SK-N-SH (cell line): ENCODE measurements at regions not wholly inside any gene's neighbourhood (a gene's known extent, or its start where the extent isn't known, plus 50 kb on each side); places are given as distances from the start of the nearest gene placed in this dataset.

Experiments
- CTCF ChIA-PET: fragments of 300-600, 350-600 bp; formaldehyde crosslinking; extraction: SDS; loops from one replicate; lab custom pipeline; 2021; lab: Yijun Ruan, JAX
- POLR2A ChIA-PET: fragments of 350-600 bp; sonication (Branson Sonifier 250); formaldehyde crosslinking; extraction: SDS; loops from one replicate; lab custom pipeline; 2020; ENCODE audit warnings: antibody characterized with exemption, inconsistent platforms; lab: Yijun Ruan, JAX
- DNase-seq: peaks from one replicate; pipeline ENCODE4 v3.0.0; 2012
- H2AFZ ChIP-seq: fragments of 200-600 bp; sonication (generic); 2 replicates; pipeline ENCODE4 v1.8.1; 2016; ENCODE audit warnings: antibody characterized with exemption, mild to moderate bottlenecking, low read depth
- H3F3A ChIP-seq: fragments of 200-600 bp; sonication (generic); replicated peaks from 2 replicates; pipeline ENCODE3; 2016; ENCODE audit warnings: antibody characterized with exemption, mild to moderate bottlenecking; ENCODE audit not compliant: insufficient read depth
- H3K27ac ChIP-seq, 2 experiments: fragments of 200-500 bp in 1 of 2; fragments of 200-600 bp in 1 of 2; sonication (Bioruptor generic) in 1 of 2; sonication (generic), shearing (Covaris generic) in 1 of 2; 2 replicates each; pipeline versions ENCODE4 v1.5.1 to v1.6.1; 2014 to 2016; ENCODE audit warnings: low read depth in 2 of 2, inconsistent platforms in 1 of 2, low read length in 1 of 2, mild to moderate bottlenecking in 1 of 2, mixed read lengths in 1 of 2
- H3K27me3 ChIP-seq: fragments of 200-600 bp; sonication (generic), shearing (Covaris generic); 2 replicates; pipeline ENCODE4 v1.6.1; 2016; ENCODE audit warnings: mixed run types; ENCODE audit not compliant: insufficient read depth
- H3K36me3 ChIP-seq, 2 experiments: fragments of 200-500 bp in 1 of 2; fragments of 200-600 bp in 1 of 2; sonication (Bioruptor generic) in 1 of 2; sonication (generic) in 1 of 2; replicated peaks in 1 of 2; 2 replicates each; pipeline versions ENCODE3 to v1.5.1; 2014 to 2016; ENCODE audit warnings: low read length in 1 of 2, mild to moderate bottlenecking in 1 of 2; ENCODE audit not compliant: insufficient read depth in 2 of 2, control insufficient read depth in 1 of 2
- H3K4me1 ChIP-seq, 2 experiments: fragments of 200-500 bp in 1 of 2; fragments of 200-600 bp in 1 of 2; sonication (Bioruptor generic) in 1 of 2; sonication (generic), shearing (Covaris generic) in 1 of 2; 2 replicates each; pipeline versions ENCODE4 v1.5.1 to v1.6.1; 2014 to 2016; ENCODE audit warnings: low read depth in 1 of 2, low read length in 1 of 2, mixed run types in 1 of 2; ENCODE audit not compliant: insufficient read depth in 2 of 2, control insufficient read depth in 1 of 2
- H3K4me2 ChIP-seq: fragments of 200-600 bp; sonication (generic), shearing (Covaris generic); 2 replicates; pipeline ENCODE4 v1.6.1; 2017; ENCODE audit warnings: mixed run types
- H3K4me3 ChIP-seq, 2 experiments: fragments of 200-500 bp in 1 of 2; fragments of 200-600 bp in 1 of 2; sonication (Bioruptor generic) in 1 of 2; sonication (generic), shearing (Covaris generic) in 1 of 2; 2 replicates each; pipeline versions ENCODE4 v1.5.1 to v1.8.1; 2014 to 2016; ENCODE audit warnings: low read depth in 2 of 2, inconsistent platforms in 1 of 2, low read length in 1 of 2, mild to moderate bottlenecking in 1 of 2, mixed read lengths in 1 of 2, moderate library complexity in 1 of 2
- H3K79me2 ChIP-seq: fragments of 200-600 bp; sonication (generic); 2 replicates; pipeline ENCODE4 v1.8.1; 2017; ENCODE audit warnings: mild to moderate bottlenecking; ENCODE audit not compliant: insufficient read depth
- H3K9ac ChIP-seq: fragments of 200-600 bp; sonication (generic); 2 replicates; pipeline ENCODE4 v1.6.1; 2017; ENCODE audit warnings: mixed run types
- H3K9me2 ChIP-seq: fragments of 200-600 bp; sonication (generic); 2 replicates; pipeline ENCODE4 v1.6.1; 2017; ENCODE audit warnings: mixed run types
- H3K9me3 ChIP-seq: fragments of 200-600 bp; sonication (generic); 2 replicates; pipeline ENCODE4 v1.6.1; 2017; ENCODE audit warnings: mixed run types, mild to moderate bottlenecking, moderate library complexity
- H4K20me1 ChIP-seq: fragments of 200-600 bp; sonication (generic); 2 replicates; pipeline ENCODE4 v1.6.1; 2017; ENCODE audit warnings: mild to moderate bottlenecking, mixed run types; ENCODE audit not compliant: insufficient read depth
- CHD2 ChIP-seq: fragments of 150-350 bp; IDR thresholded peaks from 2 replicates; pipeline ENCODE4 v1.6.1; 2018; ENCODE audit warnings: low read length; ENCODE audit not compliant: partially characterized antibody
- ELF1 ChIP-seq: IDR thresholded peaks from 2 replicates; pipeline ENCODE4 v1.4.0; 2012
- EP300 ChIP-seq, 2 experiments: IDR thresholded peaks; 2 replicates each; pipeline versions ENCODE4 v1.4.0 to v1.6.1; 2012; ENCODE audit warnings: borderline replicate concordance in 1 of 2, low read depth in 1 of 2, low read length in 1 of 2
- EZH2phosphoT487 ChIP-seq: fragments of 200-600 bp; sonication (generic); IDR thresholded peaks from 2 replicates; pipeline ENCODE4 v1.6.1; 2017; ENCODE audit warnings: low read depth, mixed run types, mild to moderate bottlenecking, antibody characterized with exemption, moderate library complexity, borderline replicate concordance
- FOXM1 ChIP-seq: IDR thresholded peaks from 2 replicates; pipeline ENCODE4 v1.4.0; 2012; ENCODE audit warnings: low read depth, mild to moderate bottlenecking
- GATA2 ChIP-seq: sonication (generic); formaldehyde crosslinking; IDR thresholded peaks from 2 replicates; pipeline ENCODE4 v1.5.0; 2020; ENCODE audit warnings: mild to moderate bottlenecking, missing genetic modification reagents
- RAD21 ChIP-seq: IDR thresholded peaks from 2 replicates; pipeline ENCODE4 v1.6.1; 2012; ENCODE audit warnings: mild to moderate bottlenecking, low read length
- RFX5 ChIP-seq: IDR thresholded peaks from 2 replicates; pipeline ENCODE4 v1.6.1; 2012; ENCODE audit warnings: mild to moderate bottlenecking, improper control_type of control experiment, low read length
- SMC3 ChIP-seq: IDR thresholded peaks from 2 replicates; pipeline ENCODE4 v1.6.1; 2012; ENCODE audit warnings: low read depth, low read length, improper control_type of control experiment
- TAF1 ChIP-seq: IDR thresholded peaks from 2 replicates; pipeline ENCODE4 v1.6.1; 2012; ENCODE audit warnings: low read depth, mild to moderate bottlenecking, low read length, moderate library complexity, borderline replicate concordance
- TCF12 ChIP-seq: IDR thresholded peaks from 2 replicates; pipeline ENCODE4 v1.4.0; 2012
- USF1 ChIP-seq: IDR thresholded peaks from 2 replicates; pipeline ENCODE4 v1.4.0; 2012; ENCODE audit warnings: low read depth, borderline replicate concordance
- ZBTB33 ChIP-seq: IDR thresholded peaks from 2 replicates; pipeline ENCODE4 v1.4.0; 2012; ENCODE audit warnings: low read depth, borderline replicate concordance
- WGBS: methylation state at CpG from one replicate; pipeline ENCODE4 v1.1.6; 2017; ENCODE audit warnings: low lambda C conversion rate; 5-methylcytosine and 5-hydroxymethylcytosine counted together
- TF ChIP-seq, protein P1 (sequence below): IDR thresholded peaks from 2 replicates; pipeline ENCODE4 v1.4.0; 2012; ENCODE audit warnings: low read depth

GRCh38 chr1:106678279-106679050 is 378.0 kb upstream of the PRMT6 start:
- no peaks in the 10 kb centered on the region for H3K27me3 ChIP-seq
- no peaks in the 10 kb centered on the region for H3F3A ChIP-seq
- no peak for TF ChIP-seq ZBTB33
- no peak overlapping the region for H2AFZ ChIP-seq
- no peak overlapping the region for H3K4me3 ChIP-seq
- CTCF ChIA-PET, result no interaction called here
- POLR2A ChIA-PET, result no interaction called here
- H3K9me3 ChIP-seq, result no peaks in the 10 kb centered on the region
- H3K9me2 ChIP-seq, result no peaks in the 10 kb centered on the region
- H3K36me3 ChIP-seq, result no peaks in the 10 kb centered on the region
- no peak overlapping the region for H3K9ac ChIP-seq
- H3K79me2 ChIP-seq, result no peaks in the 10 kb centered on the region
- 60% methylated on average over 3 of the region's 3 CpGs for WGBS
- no peaks in the 10 kb centered on the region; a peak in 1 of 4 replicates for H3K4me1 ChIP-seq
- no peaks in the 10 kb centered on the region for H4K20me1 ChIP-seq
- DNase-seq, result no peak
- no peak overlapping the region for H3K4me2 ChIP-seq
- no peak overlapping the region for H3K27ac ChIP-seq

DNA sequence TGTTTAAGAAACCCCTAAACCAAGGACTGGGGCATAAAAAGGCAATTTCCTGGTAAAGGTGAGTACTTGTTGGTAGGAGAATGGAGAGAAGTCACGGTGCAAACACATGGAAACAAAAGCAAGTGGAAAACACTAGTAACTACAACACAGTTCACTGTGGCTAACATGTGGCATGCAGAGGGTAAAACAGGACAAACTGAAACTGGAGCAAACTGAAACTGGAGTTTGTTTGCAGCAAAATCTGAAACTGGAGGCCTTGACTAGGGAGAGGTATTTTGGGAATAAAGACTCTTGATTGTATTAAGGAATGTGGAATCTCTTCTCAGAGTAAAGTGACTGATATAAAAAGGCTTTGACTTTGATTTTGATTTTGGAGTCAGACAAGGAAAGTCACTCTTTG is 376.3 kb upstream of the PRMT6 start:
- no peaks in the 10 kb centered on the region for H3K9me2 ChIP-seq
- no peaks in the 10 kb centered on the region; a peak in 1 of 4 replicates for H3K4me1 ChIP-seq
- no peaks in the 10 kb centered on the region for H3F3A ChIP-seq
- no peaks in the 10 kb centered on the region for H3K36me3 ChIP-seq
- no peak overlapping the region for H3K27ac ChIP-seq
- no peak overlapping the region for H3K4me3 ChIP-seq
- H3K27me3 ChIP-seq, result no peaks in the 10 kb centered on the region
- H3K9me3 ChIP-seq, result no peaks in the 10 kb centered on the region
- ChIA-PET CTCF (interaction anchor here (1.2 kb wide), 1 partner anchor 66 kb away, joined by 3 read pairs; no protein-coding TSS in a partner anchor), POLR2A (no interaction called here)
- DNase-seq, result no peak
- H3K79me2 ChIP-seq, result no peaks in the 10 kb centered on the region
- 30% methylated on average over 1 of the region's 1 CpG for WGBS
- H3K9ac ChIP-seq, result no peak overlapping the region
- no peaks in the 10 kb centered on the region for H4K20me1 ChIP-seq
- no peak overlapping the region for H3K4me2 ChIP-seq
- H2AFZ ChIP-seq, result no peak overlapping the region
- TF ChIP-seq TCF12 (no peak), CHD2 (no peak), SMC3 (no peak), RFX5 (no peak), GATA2 (no peak), EZH2phosphoT487 (no peak), FOXM1 (no peak)

- Histone ChIP-seq H3K9me2 (no peaks in the 10 kb centered on the region), H2AFZ (no peak overlapping the region), H3K9me3 (no peaks in the 10 kb centered on the region), H3K4me1 (no peaks in the 10 kb centered on the region; a peak in 1 of 4 replicates), H4K20me1 (no peaks in the 10 kb centered on the region), H3K4me3 (no peak overlapping the region), H3K79me2 (no peaks in the 10 kb centered on the region), H3K27ac (no peak overlapping the region), H3K36me3 (no peaks in the 10 kb centered on the region), H3K4me2 (no peak overlapping the region), H3K9ac (no peak overlapping the region), H3K27me3 (no peaks in the 10 kb centered on the region), H3F3A (no peaks in the 10 kb centered on the region)
- no peak for TF ChIP-seq USF1
- TF ChIP-seq, protein P1, sequence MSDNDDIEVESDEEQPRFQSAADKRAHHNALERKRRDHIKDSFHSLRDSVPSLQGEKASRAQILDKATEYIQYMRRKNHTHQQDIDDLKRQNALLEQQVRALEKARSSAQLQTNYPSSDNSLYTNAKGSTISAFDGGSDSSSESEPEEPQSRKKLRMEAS, result no peak
- no peak for TF ChIP-seq TAF1
- no peak for TF ChIP-seq RAD21
- TF ChIP-seq ELF1, result no peak
- no peak for TF ChIP-seq EP300 (IDR thresholded peaks at IDR 0.05; ENCODE audit: borderline replicate concordance in 1 of 2, low read depth in 1 of 2, low read length in 1 of 2)
- TF ChIP-seq CHD2, result no peak
- no peak for TF ChIP-seq TCF12
- no peak for DNase-seq
- POLR2A ChIA-PET, result no interaction called here
- CTCF ChIA-PET, result interaction anchor here (1.2 kb wide), 1 partner anchor 66 kb away, joined by 3 read pairs; no protein-coding TSS in a partner anchor
- 18% methylated on average over 4 of the region's 4 CpGs for WGBS
Measured at GRCh38 chr1:106680776-106681344, 375.6 kb upstream of the PRMT6 start.
